ENCODE measurements at regions not wholly inside any gene's neighbourhood (a gene's known extent, or its start where the extent isn't known, plus 50 kb on each side); places are given as distances from the start of the nearest gene placed in this dataset.

DNA sequence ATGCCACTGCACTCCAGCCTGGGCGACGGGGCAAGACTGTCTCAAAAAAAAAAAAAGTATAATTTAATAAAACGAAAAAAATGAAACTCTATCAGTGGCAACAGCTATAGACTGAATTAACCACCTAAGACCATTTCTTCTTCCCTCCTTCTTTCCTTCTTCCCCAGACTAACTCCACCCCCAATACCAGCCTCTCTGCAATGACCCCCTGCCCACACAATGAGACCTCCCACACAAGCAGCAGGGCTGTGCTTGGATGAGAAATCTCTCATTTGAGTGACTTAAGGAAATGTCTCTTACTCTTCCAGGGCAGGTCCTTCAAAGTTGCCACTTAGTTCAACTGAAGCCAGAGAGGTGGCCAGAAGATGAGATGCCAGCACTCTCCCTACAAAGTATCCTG, 94.5 kb upstream of the SYT6 start:
- TF ChIP-seq, protein P1, sequence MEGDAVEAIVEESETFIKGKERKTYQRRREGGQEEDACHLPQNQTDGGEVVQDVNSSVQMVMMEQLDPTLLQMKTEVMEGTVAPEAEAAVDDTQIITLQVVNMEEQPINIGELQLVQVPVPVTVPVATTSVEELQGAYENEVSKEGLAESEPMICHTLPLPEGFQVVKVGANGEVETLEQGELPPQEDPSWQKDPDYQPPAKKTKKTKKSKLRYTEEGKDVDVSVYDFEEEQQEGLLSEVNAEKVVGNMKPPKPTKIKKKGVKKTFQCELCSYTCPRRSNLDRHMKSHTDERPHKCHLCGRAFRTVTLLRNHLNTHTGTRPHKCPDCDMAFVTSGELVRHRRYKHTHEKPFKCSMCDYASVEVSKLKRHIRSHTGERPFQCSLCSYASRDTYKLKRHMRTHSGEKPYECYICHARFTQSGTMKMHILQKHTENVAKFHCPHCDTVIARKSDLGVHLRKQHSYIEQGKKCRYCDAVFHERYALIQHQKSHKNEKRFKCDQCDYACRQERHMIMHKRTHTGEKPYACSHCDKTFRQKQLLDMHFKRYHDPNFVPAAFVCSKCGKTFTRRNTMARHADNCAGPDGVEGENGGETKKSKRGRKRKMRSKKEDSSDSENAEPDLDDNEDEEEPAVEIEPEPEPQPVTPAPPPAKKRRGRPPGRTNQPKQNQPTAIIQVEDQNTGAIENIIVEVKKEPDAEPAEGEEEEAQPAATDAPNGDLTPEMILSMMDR (IDR thresholded peaks at IDR 0.05): no peak
- TF ChIP-seq POLR2AphosphoS5 (IDR thresholded peaks at IDR 0.05): no peak
- TF ChIP-seq EP300 (IDR thresholded peaks at IDR 0.05): no peak
- no peak for TF ChIP-seq POLR2A (IDR thresholded peaks at IDR 0.05)

Measured in stomach (tissue), 4 donors.